Smooth muscle cell (in vitro differentiated cells): ENCODE measurements at regions not wholly inside any gene's neighbourhood (a gene's known extent, or its start where the extent isn't known, plus 50 kb on each side); places are given as distances from the start of the nearest gene placed in this dataset.

Experiments
- DNase-seq: peaks from one replicate; lab custom pipeline; 2025; ENCODE audit not compliant: unreplicated experiment; lab: John Stamatoyannopoulos, UW
- H2AFZ ChIP-seq: fragments of 200-600 bp; sonication (generic); 2 replicates; pipeline ENCODE4 v1.6.0; 2016; ENCODE audit warnings: antibody characterized with exemption, low read depth, mild to moderate bottlenecking
- H3F3A ChIP-seq: fragments of 200-600 bp; sonication (generic); 2 replicates; pipeline ENCODE4 v1.6.0; 2017; ENCODE audit warnings: antibody characterized with exemption, low read depth
- H3K27ac ChIP-seq: fragments of 200-600 bp; sonication (generic); 2 replicates; pipeline ENCODE4 v1.5.1; 2016; ENCODE audit warnings: low read depth, mild to moderate bottlenecking
- H3K27me3 ChIP-seq: fragments of 200-600 bp; sonication (generic); 2 replicates; pipeline ENCODE4 v1.6.1; 2016; ENCODE audit warnings: low read depth, mild to moderate bottlenecking
- H3K36me3 ChIP-seq: fragments of 200-600 bp; sonication (generic); 2 replicates; pipeline ENCODE4 v1.5.1; 2016; ENCODE audit warnings: low read depth
- H3K4me1 ChIP-seq: fragments of 200-600 bp; sonication (generic); 2 replicates; pipeline ENCODE4 v1.5.1; 2016; ENCODE audit warnings: low read depth
- H3K4me2 ChIP-seq: fragments of 200-600 bp; sonication (generic); 2 replicates; pipeline ENCODE4 v1.6.0; 2016; ENCODE audit warnings: mild to moderate bottlenecking
- H3K4me3 ChIP-seq: fragments of 200-600 bp; sonication (generic); 2 replicates; pipeline ENCODE4 v1.5.1; 2016; ENCODE audit warnings: mild to moderate bottlenecking
- H3K79me2 ChIP-seq: fragments of 200-600 bp; sonication (generic); 2 replicates; pipeline ENCODE4 v1.6.0; 2016; ENCODE audit warnings: low read depth, mild to moderate bottlenecking
- H3K9ac ChIP-seq: fragments of 200-600 bp; sonication (generic); 2 replicates; pipeline ENCODE4 v1.6.0; 2016; ENCODE audit warnings: low read depth
- H3K9me3 ChIP-seq: fragments of 200-600 bp; sonication (generic); replicated peaks from 2 replicates; pipeline ENCODE4 v1.5.1; 2016; ENCODE audit warnings: low read depth
- H4K20me1 ChIP-seq: fragments of 200-600 bp; sonication (generic); 2 replicates; pipeline ENCODE4 v1.6.0; 2016; ENCODE audit warnings: low read depth
- CTCF ChIP-seq: fragments of 200-600 bp; sonication (generic); IDR thresholded peaks from 2 replicates; pipeline ENCODE4 v1.5.1; 2017; ENCODE audit warnings: borderline replicate concordance, mild to moderate bottlenecking, antibody characterized with exemption; ENCODE audit not compliant: insufficient read depth, poor library complexity, severe bottlenecking
- WGBS: methylation state at CpG from one replicate; pipeline ENCODE4 v1.1.7; 2016; ENCODE audit warnings: low lambda C conversion rate; 5-methylcytosine and 5-hydroxymethylcytosine counted together

DNA sequence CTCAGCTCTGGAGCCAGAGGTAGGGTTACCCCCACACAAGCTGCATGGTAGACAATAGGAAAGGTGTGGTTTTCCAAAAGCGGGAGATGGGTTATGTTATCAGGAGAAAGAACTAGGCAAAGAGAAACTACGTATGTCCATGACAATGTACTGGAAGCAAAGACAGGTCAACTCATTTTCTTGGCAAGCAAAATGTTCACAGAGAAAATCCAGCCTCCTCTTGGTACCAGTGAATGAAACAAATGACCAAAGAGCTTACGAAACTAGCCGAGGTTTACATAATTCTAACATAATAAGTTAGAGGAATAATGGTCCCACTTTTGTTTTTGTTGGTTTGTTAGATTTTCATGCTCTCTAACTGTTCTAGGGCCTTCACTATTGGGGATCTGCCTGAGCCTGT, 338.1 kb upstream of the TGFBR2 start:
- Histone ChIP-seq H3K9me3 (no peaks in the 10 kb centered on the region), H3K27ac (no peak overlapping the region), H3K4me3 (no peak overlapping the region), H3K9ac (no peak overlapping the region), H2AFZ (peak overlapping the region; percentile 61), H4K20me1 (no peaks in the 10 kb centered on the region), H3K4me1 (no peaks in the 10 kb centered on the region), H3F3A (no peaks in the 10 kb centered on the region), H3K4me2 (no peak overlapping the region), H3K36me3 (no peaks in the 10 kb centered on the region), H3K79me2 (no peaks in the 10 kb centered on the region), H3K27me3 (no peaks in the 10 kb centered on the region)
- TF ChIP-seq CTCF, result no peak
- DNase-seq, result no peak
- 67% methylated on average over 4 of the region's 4 CpGs for WGBS

GRCh38 chr3:30269751-30270445, 336.5 kb upstream of the TGFBR2 start:
- no peaks in the 10 kb centered on the region for H4K20me1 ChIP-seq
- H3K9me3 ChIP-seq, result no peaks in the 10 kb centered on the region
- no peak overlapping the region for H3K9ac ChIP-seq
- H3K36me3 ChIP-seq, result no peaks in the 10 kb centered on the region
- H3K27me3 ChIP-seq, result no peaks in the 10 kb centered on the region
- no peaks in the 10 kb centered on the region for H3K4me1 ChIP-seq
- H3K4me2 ChIP-seq, result no peak overlapping the region
- H3K79me2 ChIP-seq, result no peaks in the 10 kb centered on the region
- no peak overlapping the region for H3K27ac ChIP-seq
- H3K4me3 ChIP-seq, result no peak overlapping the region
- 89% methylated on average over 10 of the region's 10 CpGs for WGBS
- H2AFZ ChIP-seq, result no peak overlapping the region
- no peak for DNase-seq
- no peaks in the 10 kb centered on the region for H3F3A ChIP-seq
- TF ChIP-seq CTCF, result no peak

- H3K27me3 ChIP-seq, result no peaks in the 10 kb centered on the region
These were observed 334.6 kb upstream of the TGFBR2 start for GRCh38 chr3:30271781-30272180.

More at GRCh38 chr3:30271781-30272180, 334.6 kb upstream of the TGFBR2 start:
- H3K4me2 ChIP-seq, result no peak overlapping the region
- no peak overlapping the region for H2AFZ ChIP-seq
- no peak for TF ChIP-seq CTCF
- H4K20me1 ChIP-seq, result no peaks in the 10 kb centered on the region
- H3K79me2 ChIP-seq, result no peaks in the 10 kb centered on the region
- H3K9me3 ChIP-seq, result no peaks in the 10 kb centered on the region
- 92% methylated on average over 3 of the region's 3 CpGs for WGBS
- H3K4me1 ChIP-seq, result no peaks in the 10 kb centered on the region
- H3K9ac ChIP-seq, result no peak overlapping the region
- no peak overlapping the region for H3K4me3 ChIP-seq
- no peak for DNase-seq
- H3K36me3 ChIP-seq, result no peaks in the 10 kb centered on the region
- no peaks in the 10 kb centered on the region for H3F3A ChIP-seq
- no peak overlapping the region for H3K27ac ChIP-seq
